ENCODE measurements at regions not wholly inside any gene's neighbourhood (a gene's known extent, or its start where the extent isn't known, plus 50 kb on each side); places are given as distances from the start of the nearest gene placed in this dataset.
"Not testable (repeated sequence)": the region's sequence is repeated elsewhere in the genome, so short reads cannot be mapped to it uniquely, and the experiment has no call there.

GRCh38 chr12:72995616-72996015 is 723.4 kb downstream of the TRHDE start:
- TF ChIP-seq, protein P1, sequence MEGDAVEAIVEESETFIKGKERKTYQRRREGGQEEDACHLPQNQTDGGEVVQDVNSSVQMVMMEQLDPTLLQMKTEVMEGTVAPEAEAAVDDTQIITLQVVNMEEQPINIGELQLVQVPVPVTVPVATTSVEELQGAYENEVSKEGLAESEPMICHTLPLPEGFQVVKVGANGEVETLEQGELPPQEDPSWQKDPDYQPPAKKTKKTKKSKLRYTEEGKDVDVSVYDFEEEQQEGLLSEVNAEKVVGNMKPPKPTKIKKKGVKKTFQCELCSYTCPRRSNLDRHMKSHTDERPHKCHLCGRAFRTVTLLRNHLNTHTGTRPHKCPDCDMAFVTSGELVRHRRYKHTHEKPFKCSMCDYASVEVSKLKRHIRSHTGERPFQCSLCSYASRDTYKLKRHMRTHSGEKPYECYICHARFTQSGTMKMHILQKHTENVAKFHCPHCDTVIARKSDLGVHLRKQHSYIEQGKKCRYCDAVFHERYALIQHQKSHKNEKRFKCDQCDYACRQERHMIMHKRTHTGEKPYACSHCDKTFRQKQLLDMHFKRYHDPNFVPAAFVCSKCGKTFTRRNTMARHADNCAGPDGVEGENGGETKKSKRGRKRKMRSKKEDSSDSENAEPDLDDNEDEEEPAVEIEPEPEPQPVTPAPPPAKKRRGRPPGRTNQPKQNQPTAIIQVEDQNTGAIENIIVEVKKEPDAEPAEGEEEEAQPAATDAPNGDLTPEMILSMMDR (conservative IDR thresholded peaks at IDR 0.05; ENCODE audit: low read depth, low read length), result no peak
- no peak for DNase-seq (ENCODE audit: low read depth)
- no peak overlapping the region for H3K4me3 ChIP-seq (ENCODE audit: low read length)

- not testable (repeated sequence) for H3K4me3 ChIP-seq (ENCODE audit: low read length); DNase-seq (ENCODE audit: low read depth)
Measured at GRCh38 chr12:73001806-73002205, 729.6 kb downstream of the TRHDE start.

- H3K4me3 ChIP-seq (ENCODE audit: low read length); DNase-seq (ENCODE audit: low read depth): not testable (repeated sequence)
Measured at GRCh38 chr12:73002504-73002903, 730.3 kb downstream of the TRHDE start.

DNA sequence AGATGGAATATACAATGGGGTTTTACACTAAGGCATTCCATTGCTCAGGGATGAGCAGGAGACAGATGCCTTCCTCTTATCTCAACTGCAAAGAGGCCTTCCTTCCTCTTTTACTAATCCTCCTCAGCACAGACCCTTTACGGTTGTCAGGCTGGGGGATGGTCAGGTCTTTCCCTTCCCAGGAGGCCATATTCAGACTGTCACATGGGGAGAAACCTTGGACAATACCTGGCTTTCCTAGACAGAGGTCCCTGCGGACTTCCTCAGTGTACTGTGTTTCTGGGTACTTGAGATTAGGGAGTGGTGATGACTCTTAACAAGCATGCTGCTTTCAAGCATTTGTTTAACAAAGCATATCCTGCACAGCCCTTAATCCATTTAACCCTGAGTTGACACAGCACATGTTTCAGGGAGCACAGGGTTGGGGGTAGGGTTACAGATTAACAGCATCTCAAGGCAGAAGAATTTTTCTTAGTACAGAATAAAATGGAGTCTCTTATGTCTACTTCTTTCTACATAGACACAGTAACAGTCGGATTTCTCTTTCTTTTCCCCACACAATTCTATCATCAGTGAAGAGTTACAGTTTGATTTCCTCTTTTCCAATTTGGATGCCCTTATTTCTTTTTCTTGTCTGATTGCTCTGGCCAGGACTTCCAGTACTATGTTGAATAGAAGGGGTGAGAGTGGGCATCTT is 737.1 kb downstream of the TRHDE start:
- not testable (repeated sequence) for DNase-seq (ENCODE audit: low read depth); H3K4me3 ChIP-seq (ENCODE audit: low read length)

DNA sequence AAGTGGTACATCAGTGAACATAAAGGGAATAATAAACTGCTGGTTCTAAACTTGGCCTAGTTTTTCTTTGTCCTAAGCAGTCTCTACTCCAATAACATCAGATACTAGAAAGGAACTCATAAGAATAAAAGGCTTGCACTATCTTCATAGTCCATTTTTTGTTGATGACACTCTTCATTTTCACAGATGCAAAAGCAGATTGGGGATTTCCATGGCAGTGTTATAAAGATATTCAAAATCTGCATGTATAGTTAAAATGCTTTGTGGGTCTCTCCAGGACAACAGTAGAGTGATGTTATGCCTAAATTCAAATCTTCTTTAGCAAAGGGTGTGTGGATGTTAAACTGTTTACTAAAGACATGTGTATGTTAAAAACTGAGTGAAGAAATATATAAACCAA is 745.8 kb downstream of the TRHDE start:
- TF ChIP-seq, protein P1 (conservative IDR thresholded peaks at IDR 0.05; ENCODE audit: low read depth, low read length), result no peak
- no peak overlapping the region for H3K4me3 ChIP-seq (ENCODE audit: low read length)
- DNase-seq (ENCODE audit: low read depth), result no peak

DNA sequence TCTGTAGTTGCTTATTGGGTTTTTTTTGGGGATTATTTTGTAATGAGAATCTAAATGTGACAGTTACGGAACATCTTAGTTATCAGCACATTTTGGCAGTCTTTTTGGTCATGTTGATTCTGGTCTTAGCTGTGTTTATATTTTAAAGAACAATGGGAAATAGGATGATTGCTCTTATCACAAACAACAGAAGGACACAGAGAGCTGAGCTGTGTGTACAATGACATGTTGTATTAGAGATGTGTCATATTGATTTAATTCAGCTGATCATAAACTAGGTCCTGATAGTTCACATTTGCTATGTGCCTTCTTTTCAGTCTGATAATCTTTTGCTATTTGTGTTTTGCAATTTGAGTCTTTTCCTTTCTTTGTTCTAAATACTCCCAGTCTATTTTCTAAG is 781.7 kb downstream of the TRHDE start:
- no peak overlapping the region for H3K4me3 ChIP-seq (ENCODE audit: low read length)
- no peak for DNase-seq (ENCODE audit: low read depth)
- TF ChIP-seq, protein P1 (conservative IDR thresholded peaks at IDR 0.05; ENCODE audit: low read depth, low read length), result no peak

- TF ChIP-seq, protein P1 (conservative IDR thresholded peaks at IDR 0.05; ENCODE audit: low read depth, low read length), result no peak
- H3K4me3 ChIP-seq (ENCODE audit: low read length), result no peak overlapping the region
- DNase-seq (ENCODE audit: low read depth), result no peak
Measured at GRCh38 chr12:73057428-73057827, 785.3 kb downstream of the TRHDE start.

- TF ChIP-seq, protein P1 (conservative IDR thresholded peaks at IDR 0.05; ENCODE audit: low read depth, low read length), result no peak
- DNase-seq (ENCODE audit: low read depth), result no peak
- no peak overlapping the region for H3K4me3 ChIP-seq (ENCODE audit: low read length)
Measured at GRCh38 chr12:73065913-73066312, 793.7 kb downstream of the TRHDE start.

GRCh38 chr12:73067616-73068015 is 795.4 kb downstream of the TRHDE start:
- DNase-seq (ENCODE audit: low read depth), result no peak
- TF ChIP-seq, protein P1 (conservative IDR thresholded peaks at IDR 0.05; ENCODE audit: low read depth, low read length), result no peak
- no peak overlapping the region for H3K4me3 ChIP-seq (ENCODE audit: low read length)

Data from retinal pigment epithelial cell (primary cell).